HEK293 (cell line): ENCODE measurements at regions not wholly inside any gene's neighbourhood (a gene's known extent, or its start where the extent isn't known, plus 50 kb on each side); places are given as distances from the start of the nearest gene placed in this dataset.

Experiments
- CTCF ChIA-PET: fragments of 350-600 bp; formaldehyde crosslinking; extraction: SDS; loops from one replicate; lab custom pipeline; 2021; ENCODE audit warnings: antibody characterized with exemption; lab: Yijun Ruan, JAX
- POLR2A ChIA-PET: fragments of 300-600 bp; formaldehyde crosslinking; extraction: SDS; loops from one replicate; lab custom pipeline; 2020; ENCODE audit warnings: antibody characterized with exemption, inconsistent platforms; lab: Yijun Ruan, JAX
- H3K27ac ChIP-seq: fragments of 200-500 bp; sonication (Bioruptor generic); 2 replicates; pipeline ENCODE4 v1.5.1; 2014; ENCODE audit warnings: low read depth, low read length, control low read depth, inconsistent platforms; ENCODE audit errors: extremely low read depth
- H3K36me3 ChIP-seq, 2 experiments: fragments of 200-500 bp in 1 of 2; sonication (Bioruptor generic) in 1 of 2; 1 replicate in 1 of 2; 2 replicates in 1 of 2; pipeline ENCODE4 v1.5.1; 2014 to 2017; ENCODE audit warnings: inconsistent platforms in 2 of 2, low read length in 2 of 2; ENCODE audit not compliant: control insufficient read depth in 2 of 2, insufficient read depth in 1 of 2
- H3K4me1 ChIP-seq: fragments of 200-500 bp; sonication (Bioruptor generic); 2 replicates; pipeline ENCODE4 v1.5.1; 2014; ENCODE audit warnings: mild to moderate bottlenecking, low read length, inconsistent platforms; ENCODE audit not compliant: control insufficient read depth, insufficient read depth
- H3K4me3 ChIP-seq: 2 replicates; pipeline ENCODE4 v1.5.1; 2011; ENCODE audit warnings: low read depth, mild to moderate bottlenecking, control low read depth, low read length, moderate library complexity
- H3K9me3 ChIP-seq: fragments of 200-500 bp; sonication (Bioruptor generic); 2 replicates; pipeline ENCODE4 v1.5.1; 2014; ENCODE audit warnings: low read depth, low read length, inconsistent platforms; ENCODE audit not compliant: control insufficient read depth, insufficient read depth
- BCL11B ChIP-seq: fragments of 450-650 bp; formaldehyde crosslinking; IDR thresholded peaks from 2 replicates; pipeline ENCODE4 v1.5.1; 2016; ENCODE audit warnings: low read depth, missing biosample characterization, missing genetic modification characterization
- PRDM1 ChIP-seq: fragments of 450-650 bp; formaldehyde crosslinking; IDR thresholded peaks from 2 replicates; pipeline ENCODE4; 2016; ENCODE audit warnings: missing biosample characterization, missing genetic modification characterization
- SALL2 ChIP-seq: fragments of 450-650 bp; formaldehyde crosslinking; IDR thresholded peaks from 2 replicates; pipeline ENCODE4 v1.5.0; 2017; ENCODE audit warnings: missing biosample characterization, mild to moderate bottlenecking, missing genetic modification characterization, borderline replicate concordance
- SETDB1 ChIP-seq: IDR thresholded peaks from one replicate; pipeline ENCODE4 v1.6.1; 2017; ENCODE audit warnings: mild to moderate bottlenecking, low read length, moderate library complexity, mixed read lengths; ENCODE audit not compliant: insufficient read length
- TCF7L2 ChIP-seq: IDR thresholded peaks from 2 replicates; pipeline ENCODE4 v1.6.1; 2011; ENCODE audit warnings: low read depth, mild to moderate bottlenecking, inconsistent platforms, low read length, moderate library complexity, borderline replicate concordance
- ZFHX2 ChIP-seq: fragments of 450-650 bp; formaldehyde crosslinking; conservative IDR thresholded peaks from 2 replicates; pipeline ENCODE4 v1.5.1; 2016; ENCODE audit warnings: missing biosample characterization, missing genetic modification characterization
- ZFP41 ChIP-seq: fragments of 450-650 bp; formaldehyde crosslinking; IDR thresholded peaks from 2 replicates; pipeline ENCODE4 v1.5.1; 2016; ENCODE audit warnings: missing biosample characterization, missing genetic modification characterization, borderline replicate concordance
- ZNF121 ChIP-seq: fragments of 450-650 bp; formaldehyde crosslinking; IDR thresholded peaks from 2 replicates; pipeline ENCODE4 v1.5.1; 2016; ENCODE audit warnings: missing biosample characterization, missing genetic modification characterization
- ZNF155 ChIP-seq: fragments of 450-650 bp; formaldehyde crosslinking; IDR thresholded peaks from 2 replicates; pipeline ENCODE4 v1.5.1; 2016; ENCODE audit warnings: missing biosample characterization, missing genetic modification characterization
- ZNF202 ChIP-seq: fragments of 450-650 bp; formaldehyde crosslinking; IDR thresholded peaks from 2 replicates; pipeline ENCODE4 v1.5.1; 2016; ENCODE audit warnings: missing biosample characterization, missing genetic modification characterization, borderline replicate concordance
- ZNF23 ChIP-seq: fragments of 450-650 bp; formaldehyde crosslinking; IDR thresholded peaks from 2 replicates; pipeline ENCODE4 v1.5.1; 2016; ENCODE audit warnings: missing biosample characterization, missing genetic modification characterization, borderline replicate concordance
- ZNF239 ChIP-seq: fragments of 450-650 bp; formaldehyde crosslinking; IDR thresholded peaks from 2 replicates; pipeline ENCODE4 v1.5.1; 2016; ENCODE audit warnings: missing biosample characterization, missing genetic modification characterization
- ZNF266 ChIP-seq: fragments of 450-650 bp; formaldehyde crosslinking; IDR thresholded peaks from 2 replicates; pipeline ENCODE4 v1.5.1; 2016; ENCODE audit warnings: missing biosample characterization, missing genetic modification characterization, low read depth
- ZNF311 ChIP-seq: fragments of 450-650 bp; formaldehyde crosslinking; IDR thresholded peaks from 2 replicates; pipeline ENCODE4 v1.5.1; 2017; ENCODE audit warnings: missing biosample characterization, missing genetic modification characterization, borderline replicate concordance
- ZNF324 ChIP-seq: fragments of 450-650 bp; formaldehyde crosslinking; IDR thresholded peaks from 2 replicates; pipeline ENCODE4 v1.5.1; 2016; ENCODE audit warnings: missing biosample characterization, missing genetic modification characterization
- ZNF426 ChIP-seq: fragments of 450-650 bp; formaldehyde crosslinking; IDR thresholded peaks from 2 replicates; pipeline ENCODE4 v1.5.1; 2017; ENCODE audit warnings: missing biosample characterization, missing genetic modification characterization, mild to moderate bottlenecking, inconsistent platforms, moderate library complexity
- ZNF555 ChIP-seq: fragments of 450-650 bp; formaldehyde crosslinking; conservative IDR thresholded peaks from 2 replicates; pipeline ENCODE4 v1.5.1; 2017; ENCODE audit warnings: missing biosample characterization, mild to moderate bottlenecking, missing genetic modification characterization, inconsistent platforms
- ZNF658 ChIP-seq: fragments of 450-650 bp; formaldehyde crosslinking; IDR thresholded peaks from 2 replicates; pipeline ENCODE4; 2016; ENCODE audit warnings: missing biosample characterization, missing genetic modification characterization
- ZNF768 ChIP-seq: fragments of 450-650 bp; formaldehyde crosslinking; IDR thresholded peaks from 2 replicates; pipeline ENCODE4 v1.5.1; 2018; ENCODE audit warnings: missing biosample characterization, mild to moderate bottlenecking, missing genetic modification characterization
- ZSCAN30 ChIP-seq: fragments of 450-650 bp; IDR thresholded peaks from 2 replicates; pipeline ENCODE4 v1.5.1; 2018; ENCODE audit warnings: missing biosample characterization, mild to moderate bottlenecking, missing genetic modification characterization, moderate library complexity
- TF ChIP-seq, protein P1 (sequence below): fragments of 450-650 bp; IDR thresholded peaks from 2 replicates; pipeline ENCODE4 v1.5.1; 2018; ENCODE audit warnings: missing biosample characterization, missing genetic modification characterization
- TF ChIP-seq, protein P2 (sequence below): fragments of 450-650 bp; formaldehyde crosslinking; IDR thresholded peaks from 2 replicates; pipeline ENCODE4 v1.5.1; 2016; ENCODE audit warnings: missing biosample characterization, missing genetic modification characterization

DNA sequence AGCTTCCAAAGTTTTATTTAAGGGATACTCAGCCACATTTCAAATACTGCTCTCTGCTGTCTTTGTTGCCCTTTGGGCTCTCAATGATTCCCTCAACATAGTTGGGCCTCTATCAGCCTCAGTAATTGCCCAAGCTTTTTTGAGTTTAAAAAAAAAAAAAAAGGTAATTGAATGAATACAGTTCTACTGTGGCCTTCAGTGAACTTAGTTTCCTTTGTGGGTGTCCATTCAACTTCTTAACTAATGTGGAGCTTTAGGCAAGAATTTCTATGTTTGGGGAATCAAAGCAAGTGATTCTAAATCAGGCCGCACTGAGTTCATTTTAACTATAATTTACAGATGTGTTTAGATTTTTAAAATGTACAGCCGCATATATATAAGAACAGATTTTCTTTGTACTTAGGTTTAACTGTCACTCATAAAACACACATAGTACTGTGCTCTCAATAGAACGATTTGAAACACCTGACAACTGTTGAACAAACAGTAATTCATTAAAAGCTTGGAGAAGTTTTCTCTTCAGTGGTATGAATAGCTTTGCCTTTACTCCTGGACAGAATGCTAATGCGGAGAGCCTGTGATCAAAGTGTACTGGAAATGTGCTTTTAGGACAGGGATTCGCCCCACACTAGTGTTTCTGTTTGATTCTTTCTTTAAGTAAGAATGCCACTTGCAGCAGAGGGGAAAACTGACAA, 844.9 kb upstream of the SEMA6D start:
- TF ChIP-seq ZNF658 (tag by site-specific recombination) (no peak), SALL2 (no peak), ZNF555 (tag by site-specific recombination) (no peak), TCF7L2 (no peak), ZNF324 (tag by site-specific recombination) (no peak), ZFHX2 (tag by site-specific recombination) (no peak), PRDM1 (no peak), ZNF23 (no peak)
- no peaks in the 10 kb centered on the region for H3K36me3 ChIP-seq
- H3K9me3 ChIP-seq, result no peaks in the 10 kb centered on the region
- H3K4me1 ChIP-seq, result no peaks in the 10 kb centered on the region
- H3K27ac ChIP-seq, result no peak overlapping the region
- ChIA-PET POLR2A (no interaction called here), CTCF (interaction anchor here (0.6 kb wide), 1 partner anchor 591 kb away, joined by 3 read pairs; no protein-coding TSS in a partner anchor)
- H3K4me3 ChIP-seq, result no peak overlapping the region

DNA sequence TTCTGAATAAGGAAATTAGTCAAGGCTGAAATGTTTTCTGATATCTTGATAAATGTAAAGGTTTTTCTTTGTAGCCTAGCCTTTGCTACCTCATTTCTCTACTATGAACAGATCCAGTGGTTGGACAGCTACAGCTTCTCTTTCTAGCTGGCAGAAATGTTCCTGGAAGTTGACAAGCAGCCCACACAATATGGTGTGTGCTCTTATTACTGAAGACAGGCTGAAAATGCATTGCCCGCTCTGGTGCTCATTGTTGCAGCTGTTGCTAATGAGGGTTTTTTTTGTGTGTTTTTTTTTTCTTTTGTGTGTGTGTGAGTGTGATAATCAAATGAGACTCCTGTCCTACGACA, 844.3 kb upstream of the SEMA6D start:
- no peaks in the 10 kb centered on the region for H3K9me3 ChIP-seq
- TF ChIP-seq ZFP41 (tag by site-specific recombination) (no peak), ZNF768 (tag by site-specific recombination) (no peak), ZNF202 (no peak), BCL11B (tag by site-specific recombination) (no peak), ZNF155 (tag by site-specific recombination) (no peak), ZSCAN30 (tag by site-specific recombination) (no peak), ZNF121 (no peak), SETDB1 (no peak), ZNF239 (tag by site-specific recombination) (no peak), ZNF266 (no peak), ZNF426 (tag by site-specific recombination) (no peak), ZNF311 (tag by site-specific recombination) (no peak)
- TF ChIP-seq, protein P1, sequence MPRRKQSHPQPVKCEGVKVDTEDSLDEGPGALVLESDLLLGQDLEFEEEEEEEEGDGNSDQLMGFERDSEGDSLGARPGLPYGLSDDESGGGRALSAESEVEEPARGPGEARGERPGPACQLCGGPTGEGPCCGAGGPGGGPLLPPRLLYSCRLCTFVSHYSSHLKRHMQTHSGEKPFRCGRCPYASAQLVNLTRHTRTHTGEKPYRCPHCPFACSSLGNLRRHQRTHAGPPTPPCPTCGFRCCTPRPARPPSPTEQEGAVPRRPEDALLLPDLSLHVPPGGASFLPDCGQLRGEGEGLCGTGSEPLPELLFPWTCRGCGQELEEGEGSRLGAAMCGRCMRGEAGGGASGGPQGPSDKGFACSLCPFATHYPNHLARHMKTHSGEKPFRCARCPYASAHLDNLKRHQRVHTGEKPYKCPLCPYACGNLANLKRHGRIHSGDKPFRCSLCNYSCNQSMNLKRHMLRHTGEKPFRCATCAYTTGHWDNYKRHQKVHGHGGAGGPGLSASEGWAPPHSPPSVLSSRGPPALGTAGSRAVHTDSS, result no peak
- TF ChIP-seq, protein P2, sequence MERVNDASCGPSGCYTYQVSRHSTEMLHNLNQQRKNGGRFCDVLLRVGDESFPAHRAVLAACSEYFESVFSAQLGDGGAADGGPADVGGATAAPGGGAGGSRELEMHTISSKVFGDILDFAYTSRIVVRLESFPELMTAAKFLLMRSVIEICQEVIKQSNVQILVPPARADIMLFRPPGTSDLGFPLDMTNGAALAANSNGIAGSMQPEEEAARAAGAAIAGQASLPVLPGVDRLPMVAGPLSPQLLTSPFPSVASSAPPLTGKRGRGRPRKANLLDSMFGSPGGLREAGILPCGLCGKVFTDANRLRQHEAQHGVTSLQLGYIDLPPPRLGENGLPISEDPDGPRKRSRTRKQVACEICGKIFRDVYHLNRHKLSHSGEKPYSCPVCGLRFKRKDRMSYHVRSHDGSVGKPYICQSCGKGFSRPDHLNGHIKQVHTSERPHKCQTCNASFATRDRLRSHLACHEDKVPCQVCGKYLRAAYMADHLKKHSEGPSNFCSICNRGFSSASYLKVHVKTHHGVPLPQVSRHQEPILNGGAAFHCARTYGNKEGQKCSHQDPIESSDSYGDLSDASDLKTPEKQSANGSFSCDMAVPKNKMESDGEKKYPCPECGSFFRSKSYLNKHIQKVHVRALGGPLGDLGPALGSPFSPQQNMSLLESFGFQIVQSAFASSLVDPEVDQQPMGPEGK (tag by site-specific recombination), result no peak
- CTCF ChIA-PET, result no interaction called here

More for the DNA sequence above, 844.3 kb upstream of the SEMA6D start:
- POLR2A ChIA-PET, result no interaction called here
- Histone ChIP-seq H3K27ac (no peak overlapping the region), H3K4me3 (no peak overlapping the region), H3K4me1 (no peaks in the 10 kb centered on the region), H3K36me3 (no peaks in the 10 kb centered on the region)
